ENCODE measurements at regions not wholly inside any gene's neighbourhood (a gene's known extent, or its start where the extent isn't known, plus 50 kb on each side); places are given as distances from the start of the nearest gene placed in this dataset.

GRCh38 chr15:29448320-29448719 is 178.7 kb upstream of the NSMCE3 start:
- CTCF ChIA-PET = no interaction called here
- no peak for ATAC-seq (ENCODE audit: low read depth)
- in situ Hi-C loops (cut with MboI; ENCODE audit: low sequenced_read_pairs) = no loop called here

More at GRCh38 chr15:29448320-29448719, 178.7 kb upstream of the NSMCE3 start:
- dilution Hi-C loops (cut with HindIII; ENCODE audit: low sequenced_read_pairs, unreplicated experiment) = no loop called here
- no TSS peak for BruUV-seq (replicated peaks)
- intact Hi-C loops (cut with micrococcal nuclease) = no loop called here
- Histone ChIP-seq H3K18ac (ENCODE audit: low read depth, low read length) (no peak overlapping the region), H3K4me3 (ENCODE audit: insufficient read depth, low read depth, low read length) (no peak overlapping the region), H4K91ac (ENCODE audit: insufficient read depth, low read depth, low read length) (no peak overlapping the region), H3K9me3 (ENCODE audit: control insufficient read depth, insufficient read depth, low read length) (no peaks in the 10 kb centered on the region), H3K14ac (replicated peaks; ENCODE audit: low read depth, low read length) (no peak overlapping the region), H2AFZ (replicated peaks; ENCODE audit: low read length, poor library complexity) (no peak overlapping the region), H2BK15ac (ENCODE audit: low read depth, low read length) (no peak overlapping the region), H3K56ac (ENCODE audit: extremely low read depth, insufficient read depth, low read length) (no peak overlapping the region), H2BK5ac (ENCODE audit: low read depth, low read length, poor library complexity, severe bottlenecking) (no peak overlapping the region), H3K27ac (ENCODE audit: insufficient read depth, low read length) (no peak overlapping the region), H2BK20ac (ENCODE audit: low read depth, low read length) (no peak overlapping the region), H4K5ac (ENCODE audit: low read depth, low read length) (no peak overlapping the region), H3K36me3 (ENCODE audit: control insufficient read depth, insufficient read depth, low read length) (no peaks in the 10 kb centered on the region), H4K20me1 (ENCODE audit: insufficient read depth, low read length) (no peaks in the 10 kb centered on the region), H2AK9ac (replicated peaks; ENCODE audit: low read depth, low read length, poor library complexity) (no peak overlapping the region), H3K27me3 (ENCODE audit: control insufficient read depth, insufficient read depth, low read length) (no peaks in the 10 kb centered on the region), H3K4ac (ENCODE audit: low read depth, low read length) (no peak overlapping the region), H3K79me1 (ENCODE audit: low read depth in 1 of 2, low read length in 2 of 2) (no peaks in the 10 kb centered on the region), H4K8ac (ENCODE audit: low read depth in 2 of 2, low read length in 2 of 2) (no peak overlapping the region), H2BK120ac (ENCODE audit: low read depth, low read length) (no peak overlapping the region), H3K9ac (ENCODE audit: low read depth, low read length) (no peak overlapping the region), H2AK5ac (ENCODE audit: low read depth, low read length) (no peak overlapping the region), H3K4me2 (ENCODE audit: low read depth, low read length) (no peak overlapping the region), H3K23ac (ENCODE audit: low read depth, low read length) (no peak overlapping the region), H3K4me1 (ENCODE audit: control insufficient read depth, insufficient read depth, low read length) (no peaks in the 10 kb centered on the region), H3K9me1 (ENCODE audit: insufficient read depth, low read length) (no peaks in the 10 kb centered on the region)
- TF ChIP-seq POLR2A (IDR thresholded peaks at IDR 0.05; ENCODE audit: low read depth, low read length) (no peak), MXI1 (IDR thresholded peaks at IDR 0.05; ENCODE audit: borderline replicate concordance, low read depth, low read length) (no peak), NFE2L2 (IDR thresholded peaks at IDR 0.05; ENCODE audit: low read depth, low read length) (no peak), CHD1 (IDR thresholded peaks at IDR 0.05; ENCODE audit: low read depth, low read length) (no peak)
- no peak for DNase-seq
- POLR2A ChIA-PET (ENCODE audit: unreplicated experiment) = no interaction called here
- WGBS, 2 experiments (ENCODE audit: extremely low coverage in 2 of 2, insufficient read length in 1 of 2) = 0% methylated on average over 1 of the region's 4 CpGs; no CpG with 5 or more reads in 1 of the 2 experiments
